Uterus (tissue), 2 donors: ENCODE measurements at regions not wholly inside any gene's neighbourhood (a gene's known extent, or its start where the extent isn't known, plus 50 kb on each side); places are given as distances from the start of the nearest gene placed in this dataset.

Experiments
- CTCF ChIP-seq, 4 experiments: fragments of 200-600 bp in 2 of 4; fragments of 450-650 bp in 2 of 4; sonication (generic) in 2 of 4; IDR thresholded peaks; one replicate each; pipeline ENCODE4 v1.5.1; 2016 to 2019; ENCODE audit warnings: antibody characterized with exemption in 4 of 4, mild to moderate bottlenecking in 2 of 4, moderate library complexity in 1 of 4
- POLR2A ChIP-seq, 2 donors: fragments of 450-650 bp; IDR thresholded peaks; one replicate each; pipeline ENCODE4 v1.6.1; 2016; ENCODE audit warnings: antibody characterized with exemption in 2 of 2, mild to moderate bottlenecking in 1 of 2, moderate library complexity in 1 of 2

- TF ChIP-seq CTCF (IDR thresholded peaks at IDR 0.05) (no peak), POLR2A (IDR thresholded peaks at IDR 0.05) (no peak)
Measured at GRCh38 chr2:163338270-163338669, 397.5 kb downstream of the FIGN start.
